CD4-positive, alpha-beta memory T cell (primary cell): ENCODE measurements at regions not wholly inside any gene's neighbourhood (a gene's known extent, or its start where the extent isn't known, plus 50 kb on each side); places are given as distances from the start of the nearest gene placed in this dataset.

Experiments used
- CTCF ChIA-PET: fragments of 350-600 bp; sonication (Branson Sonifier 250); formaldehyde crosslinking; loops from one replicate; lab custom pipeline; 2021; ENCODE audit warnings: inconsistent platforms; ENCODE audit not compliant: partially characterized antibody; lab: Charles Lee
- POLR2A ChIA-PET: fragments of 350-600 bp; sonication (Branson Sonifier 250); formaldehyde crosslinking; loops from one replicate; lab custom pipeline; 2021; ENCODE audit not compliant: partially characterized antibody; lab: Charles Lee
- DNase-seq, 5 donors: peaks; one replicate each; pipeline versions ENCODE4 v3.0.0 to v3.0.0-alpha.2; 2020 to 2022; ENCODE audit warnings: mixed read lengths in 1 of 5
- H3K27ac ChIP-seq: one replicate; pipeline ENCODE4 v1.7.0; 2013; ENCODE audit warnings: low read depth, low read length
- H3K27me3 ChIP-seq: 2 replicates; pipeline ENCODE4 v1.7.0; 2013; ENCODE audit warnings: mild to moderate bottlenecking, low read length, moderate library complexity; ENCODE audit not compliant: insufficient read depth
- H3K36me3 ChIP-seq: 2 replicates; pipeline ENCODE4 v1.7.0; 2013; ENCODE audit warnings: mild to moderate bottlenecking, low read length, moderate library complexity; ENCODE audit not compliant: insufficient read depth
- H3K4me1 ChIP-seq: 2 replicates; pipeline ENCODE4 v1.7.0; 2013; ENCODE audit warnings: mild to moderate bottlenecking, low read length, moderate library complexity; ENCODE audit not compliant: insufficient read depth
- H3K4me3 ChIP-seq, 2 donors: one replicate each; pipeline ENCODE4 v1.7.0; 2013; ENCODE audit warnings: low read length in 2 of 2, mild to moderate bottlenecking in 1 of 2
- H3K9me3 ChIP-seq, 2 donors: one replicate each; pipeline ENCODE4 v1.7.0; 2013; ENCODE audit warnings: low read length in 2 of 2, control low read depth in 1 of 2; ENCODE audit not compliant: control insufficient read depth in 1 of 2
- H3K27ac Mint-ChIP-seq, 7 donors: one replicate each; pipeline ENCODE4 v1.8.0; 2020 to 2021; ENCODE audit warnings: mixed read lengths in 7 of 7, mild to moderate bottlenecking in 6 of 7, inconsistent platforms in 3 of 7, moderate library complexity in 3 of 7
- H3K27me3 Mint-ChIP-seq, 2 donors: one replicate each; pipeline ENCODE4 v1.8.0; 2020 to 2021; ENCODE audit warnings: mixed read lengths in 2 of 2
- H3K36me3 Mint-ChIP-seq, 2 donors: one replicate each; pipeline ENCODE4 v1.8.0; 2020 to 2021; ENCODE audit warnings: mixed read lengths in 2 of 2, inconsistent platforms in 1 of 2, mild to moderate bottlenecking in 1 of 2
- H3K4me1 Mint-ChIP-seq, 4 donors: one replicate each; pipeline ENCODE4 v1.8.0; 2020 to 2021; ENCODE audit warnings: mixed read lengths in 4 of 4, mild to moderate bottlenecking in 1 of 4
- H3K4me3 Mint-ChIP-seq, 8 donors: one replicate each; pipeline ENCODE4 v1.8.0; 2020 to 2021; ENCODE audit warnings: mixed read lengths in 8 of 8, mild to moderate bottlenecking in 7 of 8, moderate library complexity in 6 of 8, inconsistent platforms in 3 of 8
- H3K9me3 Mint-ChIP-seq, 8 donors: one replicate each; pipeline ENCODE4 v1.8.0; 2020 to 2021; ENCODE audit warnings: mixed read lengths in 8 of 8, mild to moderate bottlenecking in 5 of 8, inconsistent platforms in 3 of 8, moderate library complexity in 1 of 8
- intact Hi-C: fragments of 100-400 bp; cut with micrococcal nuclease; formaldehyde crosslinking; loops from one replicate; pipeline ENCODE4 v1.15.1; 2023

GRCh38 chr12:126789963-126790362 lies 1477.0 kb upstream of the TMEM132C start:
- H3K9me3 Mint-ChIP-seq: peaks cover 0 to 8% (median 2%) of the 10 kb centered on the region in 8 donors
- no peak overlapping the region for H3K27ac Mint-ChIP-seq
- ChIA-PET POLR2A (no interaction called here), CTCF (interaction anchor here (1.4 kb wide), 1 partner anchor 47 kb away, joined by 3 read pairs; no protein-coding TSS in a partner anchor)
- no peak for DNase-seq
- Histone ChIP-seq H3K4me1 (peaks cover 4% of the 10 kb centered on the region), H3K27me3 (no peaks in the 10 kb centered on the region), H3K27ac (no peak overlapping the region), H3K36me3 (no peaks in the 10 kb centered on the region), H3K9me3 (no peaks in the 10 kb centered on the region), H3K4me3 (no peak overlapping the region)
- intact Hi-C loops: no loop called here
- H3K27me3 Mint-ChIP-seq: peaks cover 0 to 1% of the 10 kb centered on the region in 2 donors
- H3K4me1 Mint-ChIP-seq: peaks cover 8 to 19% (median 11%) of the 10 kb centered on the region in 4 donors
- no peak overlapping the region for H3K4me3 Mint-ChIP-seq
- no peaks in the 10 kb centered on the region for H3K36me3 Mint-ChIP-seq

DNA sequence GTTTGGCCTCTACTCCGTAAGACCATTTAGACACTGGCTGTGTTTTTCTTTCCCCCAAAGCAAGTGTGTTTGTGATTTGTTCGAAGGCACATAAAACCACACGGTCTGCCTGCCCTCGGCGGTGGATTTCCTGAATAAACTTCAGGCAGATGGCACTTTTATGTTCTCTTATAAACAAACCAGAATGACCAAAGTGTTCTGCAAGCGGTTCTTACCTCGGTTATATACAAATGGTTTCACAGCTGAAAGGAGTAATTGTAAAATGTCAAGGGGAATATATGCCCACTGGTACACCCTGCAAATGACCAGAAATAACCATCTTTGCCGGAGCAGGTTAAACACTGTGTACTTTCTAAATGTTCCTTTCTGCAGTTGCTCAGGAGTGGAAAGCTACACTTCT lies 1475.8 kb upstream of the TMEM132C start:
- intact Hi-C loops: no loop called here
- Histone ChIP-seq H3K9me3 (no peaks in the 10 kb centered on the region), H3K27ac (no peak overlapping the region), H3K36me3 (no peaks in the 10 kb centered on the region), H3K4me3 (no peak overlapping the region), H3K4me1 (no peaks in the 10 kb centered on the region), H3K27me3 (no peaks in the 10 kb centered on the region)
- peaks cover 5 to 13% (median 7%) of the 10 kb centered on the region in 4 donors for H3K4me1 Mint-ChIP-seq
- H3K4me3 Mint-ChIP-seq: no peak overlapping the region
- peaks cover 0 to 1% of the 10 kb centered on the region in 2 donors for H3K27me3 Mint-ChIP-seq
- no peaks in the 10 kb centered on the region for H3K36me3 Mint-ChIP-seq
- no peak for DNase-seq
- ChIA-PET POLR2A (no interaction called here), CTCF (interaction anchor here (1.3 kb wide), 2 partner anchors 7 to 44 kb away, joined by 3 to 5 read pairs; no protein-coding TSS in a partner anchor)
- H3K27ac Mint-ChIP-seq: no peak overlapping the region
- H3K9me3 Mint-ChIP-seq: peaks cover 0 to 8% (median 2%) of the 10 kb centered on the region in 8 donors

DNA sequence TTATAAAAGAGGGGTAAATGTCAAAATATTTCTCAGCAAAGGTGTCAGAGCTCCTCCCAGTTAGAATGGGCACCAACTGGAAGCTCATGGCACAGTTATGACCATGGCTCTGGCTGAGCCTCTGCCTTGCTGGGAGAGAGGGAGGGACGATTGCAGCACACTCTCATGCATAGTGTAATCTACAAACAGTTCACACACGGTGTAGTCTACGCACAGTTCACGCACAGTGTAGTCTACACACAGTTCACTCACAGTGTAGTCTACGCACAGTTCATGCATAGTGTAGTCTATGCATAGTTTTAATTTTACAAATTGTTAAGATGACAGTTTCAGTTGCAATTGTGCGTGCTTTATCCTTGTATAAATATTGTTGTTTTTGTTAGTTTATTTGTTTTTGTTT lies 1474.6 kb upstream of the TMEM132C start:
- Mint-ChIP-seq H3K27ac (no peak overlapping the region), H3K4me1 (peaks cover 0 to 5% (median 4%) of the 10 kb centered on the region in 4 donors), H3K36me3 (no peaks in the 10 kb centered on the region), H3K4me3 (no peak overlapping the region), H3K9me3 (peaks cover 0 to 8% (median 3%) of the 10 kb centered on the region in 8 donors), H3K27me3 (no peaks in the 10 kb centered on the region)
- Histone ChIP-seq H3K27ac (no peak overlapping the region), H3K4me1 (no peaks in the 10 kb centered on the region), H3K4me3 (no peak overlapping the region), H3K36me3 (no peaks in the 10 kb centered on the region), H3K27me3 (no peaks in the 10 kb centered on the region), H3K9me3 (no peaks in the 10 kb centered on the region)
- POLR2A ChIA-PET: no interaction called here
- intact Hi-C loops: no loop called here
- CTCF ChIA-PET: interaction anchor here (1.3 kb wide), 2 partner anchors 9 to 45 kb away, joined by 3 to 5 read pairs; no protein-coding TSS in a partner anchor
- no peak for DNase-seq

DNA sequence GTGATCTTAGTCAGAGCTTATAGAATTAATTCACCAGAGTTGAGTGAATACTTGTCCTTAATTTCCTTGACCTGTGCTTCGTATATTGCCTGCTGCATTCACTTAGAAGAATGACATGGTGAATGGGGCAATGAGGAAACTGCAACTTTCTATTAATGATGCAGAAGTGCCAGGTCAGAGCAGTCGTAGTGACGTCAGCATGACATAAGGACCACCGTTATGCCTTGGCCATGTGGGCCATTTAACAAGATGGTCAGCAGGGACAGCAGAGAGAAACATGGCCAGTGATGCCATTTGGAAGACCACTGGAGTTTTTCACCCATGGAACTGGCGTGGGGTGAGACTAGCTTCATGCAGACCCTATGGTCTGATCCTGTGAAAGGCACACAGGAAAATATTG lies 1469.4 kb upstream of the TMEM132C start:
- Histone ChIP-seq H3K4me3 (no peak overlapping the region), H3K4me1 (no peaks in the 10 kb centered on the region), H3K9me3 (no peaks in the 10 kb centered on the region), H3K36me3 (no peaks in the 10 kb centered on the region), H3K27ac (no peak overlapping the region), H3K27me3 (no peaks in the 10 kb centered on the region)
- ChIA-PET CTCF (interaction anchor here (2.1 kb wide), 1 partner anchor 50 kb away, joined by 6 read pairs; no protein-coding TSS in a partner anchor), POLR2A (no interaction called here)
- intact Hi-C loops: no loop called here
- no peak overlapping the region for H3K4me3 Mint-ChIP-seq
- H3K27me3 Mint-ChIP-seq: no peaks in the 10 kb centered on the region
- no peaks in the 10 kb centered on the region for H3K4me1 Mint-ChIP-seq
- no peak for DNase-seq
- H3K9me3 Mint-ChIP-seq: peaks cover 0 to 3% (median 0%) of the 10 kb centered on the region in 8 donors
- no peaks in the 10 kb centered on the region for H3K36me3 Mint-ChIP-seq
- no peak overlapping the region for H3K27ac Mint-ChIP-seq

DNA sequence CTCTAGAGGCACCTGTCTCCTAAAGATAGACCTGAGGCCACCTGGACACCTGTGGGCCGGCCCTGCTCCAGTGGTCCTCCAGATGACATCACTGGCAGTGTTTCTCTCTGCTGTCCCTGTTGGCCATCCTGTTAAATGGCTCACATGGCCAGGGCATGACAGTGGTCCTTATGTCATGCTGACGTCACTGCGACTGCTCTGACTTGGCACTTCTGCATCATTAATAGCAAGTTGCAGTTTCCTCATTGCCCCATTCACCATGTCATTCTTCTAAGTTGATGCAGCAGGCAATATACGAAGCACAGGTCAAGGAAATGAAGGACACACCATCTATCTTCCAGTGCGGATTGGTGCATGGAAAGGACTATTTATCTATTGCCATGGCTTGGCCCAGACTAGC lies 1468.5 kb upstream of the TMEM132C start:
- H3K27me3 Mint-ChIP-seq: no peaks in the 10 kb centered on the region

DNA sequence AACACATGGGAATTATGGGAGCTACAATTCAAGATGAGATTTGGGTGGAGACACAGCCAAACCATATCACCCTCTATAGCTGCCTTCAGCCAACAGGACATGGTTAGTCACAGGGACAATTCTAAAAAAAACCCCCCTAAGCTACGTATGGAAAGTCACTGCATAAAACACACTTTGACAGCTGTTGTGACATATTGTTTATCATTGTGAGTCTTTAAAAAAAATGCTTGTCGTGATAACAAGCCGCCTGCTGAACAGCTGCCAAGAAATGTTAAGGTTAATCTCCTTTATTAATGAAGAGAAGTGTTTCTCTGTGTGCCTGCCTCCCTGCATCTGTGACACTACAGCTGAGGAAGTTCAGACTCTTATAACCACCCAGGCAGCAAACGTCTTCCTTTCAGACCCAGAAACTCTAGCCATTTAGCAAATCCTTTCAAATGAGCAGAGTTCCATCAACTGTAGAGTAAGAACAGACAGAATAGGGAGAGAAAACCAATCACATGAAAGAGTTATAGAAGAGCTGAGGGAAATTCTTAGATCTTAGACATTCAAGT lies 1459.6 kb upstream of the TMEM132C start:
- Histone ChIP-seq H3K9me3 (no peaks in the 10 kb centered on the region), H3K4me1 (no peaks in the 10 kb centered on the region), H3K27me3 (no peaks in the 10 kb centered on the region), H3K4me3 (no peak overlapping the region), H3K36me3 (no peaks in the 10 kb centered on the region), H3K27ac (no peak overlapping the region)
- Mint-ChIP-seq H3K36me3 (no peaks in the 10 kb centered on the region), H3K9me3 (no peaks in the 10 kb centered on the region), H3K27ac (no peak overlapping the region), H3K27me3 (no peaks in the 10 kb centered on the region), H3K4me1 (no peaks in the 10 kb centered on the region), H3K4me3 (no peak overlapping the region)
- CTCF ChIA-PET: interaction anchor here (1.0 to 2.2 kb wide), 2 partner anchors 20 to 59 kb away, joined by 3 to 5 read pairs; no protein-coding TSS in a partner anchor
- POLR2A ChIA-PET: no interaction called here
- intact Hi-C loops: no loop called here
- no peak for DNase-seq

More for the DNA sequence above, 1468.5 kb upstream of the TMEM132C start:
- H3K9me3 ChIP-seq: no peaks in the 10 kb centered on the region
- ChIA-PET CTCF (no interaction called here), POLR2A (no interaction called here)
- no peaks in the 10 kb centered on the region for H3K36me3 ChIP-seq
- DNase-seq: no peak
- no peaks in the 10 kb centered on the region for H3K4me1 ChIP-seq
- Mint-ChIP-seq H3K4me1 (no peaks in the 10 kb centered on the region), H3K4me3 (no peak overlapping the region), H3K27ac (no peak overlapping the region), H3K9me3 (peaks cover 0 to 2% (median 0%) of the 10 kb centered on the region in 8 donors), H3K36me3 (no peaks in the 10 kb centered on the region)
- no peak overlapping the region for H3K27ac ChIP-seq
- H3K27me3 ChIP-seq: no peaks in the 10 kb centered on the region
- H3K4me3 ChIP-seq: no peak overlapping the region
- intact Hi-C loops: no loop called here

DNA sequence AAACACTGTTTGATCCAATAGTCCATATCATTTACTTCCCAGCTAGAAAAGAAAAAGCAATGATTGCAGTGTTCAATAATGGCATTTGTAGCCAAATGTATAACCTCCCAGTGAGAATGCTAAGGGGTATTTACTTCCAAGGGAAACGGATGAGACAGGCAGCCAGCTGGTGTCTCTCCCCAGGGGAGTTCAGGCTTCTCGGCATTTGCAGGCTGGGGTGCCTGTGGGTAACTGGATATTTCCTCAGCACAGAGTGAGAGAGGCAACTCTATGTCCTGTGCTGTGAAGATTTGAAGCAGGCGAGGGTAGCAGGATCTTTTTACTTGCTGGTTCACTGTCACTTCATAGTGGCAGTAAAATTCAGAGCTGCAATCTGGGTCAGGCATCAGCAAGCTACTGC lies 1455.6 kb upstream of the TMEM132C start:
- no peak for DNase-seq
- Histone ChIP-seq H3K36me3 (no peaks in the 10 kb centered on the region), H3K27ac (no peak overlapping the region), H3K9me3 (no peaks in the 10 kb centered on the region), H3K27me3 (no peaks in the 10 kb centered on the region), H3K4me3 (no peak overlapping the region), H3K4me1 (no peaks in the 10 kb centered on the region)
- Mint-ChIP-seq H3K9me3 (peaks cover 0 to 2% (median 0%) of the 10 kb centered on the region in 8 donors), H3K27me3 (no peaks in the 10 kb centered on the region), H3K36me3 (no peaks in the 10 kb centered on the region), H3K4me1 (no peaks in the 10 kb centered on the region), H3K27ac (no peak overlapping the region), H3K4me3 (no peak overlapping the region)
- ChIA-PET POLR2A (no interaction called here), CTCF (interaction anchor here (1.8 kb wide), 1 partner anchor 10 kb away, joined by 4 read pairs; no protein-coding TSS in a partner anchor)
- intact Hi-C loops: no loop called here
